Urothelium cell line (cell line): ENCODE measurements at regions not wholly inside any gene's neighbourhood (a gene's known extent, or its start where the extent isn't known, plus 50 kb on each side); places are given as distances from the start of the nearest gene placed in this dataset.

Experiments
- DNase-seq: peaks from one replicate; pipeline ENCODE4 v3.0.0; 2011; ENCODE audit warnings: low spot score, mixed read lengths
- FAIRE-seq: peaks from 2 replicates; lab custom pipeline; 2011; peaks lifted over from hg19 to GRCh38; lab: Jason Lieb, UNC

DNA sequence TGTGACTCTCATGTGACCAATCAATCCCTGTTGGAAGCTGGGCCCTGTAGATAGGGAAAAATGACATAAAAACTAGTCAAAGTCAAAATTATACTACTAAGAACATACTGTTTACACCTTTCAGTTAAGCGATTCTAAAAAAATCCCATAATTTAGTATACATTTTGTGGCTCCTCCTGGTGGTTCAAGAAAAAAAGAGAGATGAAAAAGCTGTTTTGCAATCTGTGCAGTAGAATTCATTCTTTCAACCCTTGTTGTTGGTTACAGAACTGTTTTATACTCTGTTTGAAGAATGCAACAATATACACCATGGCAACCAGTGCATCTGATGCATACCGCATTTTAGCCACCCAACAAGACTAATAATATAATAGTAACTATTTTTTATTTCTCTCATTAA is 66.8 kb upstream of the ANK2 start:
- FAIRE-seq (no peak), DNase-seq (no peak)

DNA sequence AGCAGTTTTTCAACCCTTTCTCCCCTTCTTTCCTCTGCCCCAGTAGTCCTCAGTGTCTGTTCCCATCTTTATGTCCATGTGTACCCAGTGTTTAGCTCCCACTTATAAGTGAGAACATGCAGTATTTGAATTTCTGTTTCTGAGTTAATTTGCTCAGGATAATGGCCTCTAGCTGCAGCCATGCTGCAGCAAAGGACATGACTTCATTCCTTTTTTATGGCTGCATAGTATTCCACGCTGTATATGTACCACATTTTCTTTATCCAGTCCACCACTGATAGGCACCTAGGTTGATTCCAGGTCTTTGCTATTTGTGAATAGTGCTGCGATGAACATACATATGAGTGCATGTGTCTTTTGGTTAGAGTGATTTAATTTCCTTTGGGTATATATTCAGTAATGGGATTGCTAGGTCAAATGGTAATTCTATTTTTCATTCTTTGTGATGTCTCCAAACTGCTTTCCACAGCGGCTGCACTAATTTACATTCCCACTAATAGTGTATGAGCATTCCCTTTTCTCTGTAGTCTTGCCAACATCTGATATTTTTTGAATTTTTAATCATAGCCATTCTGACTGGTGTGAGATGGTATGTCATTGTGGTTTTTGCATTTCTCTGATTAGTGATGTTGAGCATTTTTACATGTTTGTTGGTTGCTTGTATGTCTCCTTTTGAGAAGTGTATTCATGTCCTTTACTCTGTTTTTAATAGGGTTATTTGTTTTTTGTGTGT is 54.6 kb upstream of the ANK2 start:
- FAIRE-seq (no peak), DNase-seq (no peak)
